ENCODE measurements at regions not wholly inside any gene's neighbourhood (a gene's known extent, or its start where the extent isn't known, plus 50 kb on each side); places are given as distances from the start of the nearest gene placed in this dataset.

DNA sequence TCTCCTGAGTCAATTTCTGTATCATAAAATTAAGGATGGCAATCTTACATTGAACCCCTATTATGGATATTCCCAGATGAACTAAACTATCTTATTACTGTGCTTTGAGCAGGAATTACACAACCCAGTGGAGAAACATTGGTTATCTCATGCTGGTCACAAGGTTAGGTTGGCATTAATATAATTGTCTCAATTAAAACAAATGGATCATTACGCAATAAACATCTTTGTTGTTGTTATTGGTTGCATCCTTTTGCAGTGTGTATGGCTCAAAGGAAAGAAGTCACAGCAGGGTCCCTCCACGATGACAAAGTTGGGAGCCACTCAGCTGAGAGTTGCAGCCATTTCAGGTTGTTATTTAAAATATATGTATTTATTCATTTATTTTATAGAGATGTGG lies 297.0 kb upstream of the KLF4 start:
- no peak overlapping the region for H3K9ac ChIP-seq
- no peaks in the 10 kb centered on the region for H3K4me1 ChIP-seq (ENCODE audit: low read depth, poor library complexity, severe bottlenecking)
- H2AFZ ChIP-seq (ENCODE audit: low read depth) = no peak overlapping the region
- H3K4me3 ChIP-seq (IDR thresholded peaks at IDR 0.05; ENCODE audit: insufficient read depth, low read depth, low read length) = no peak overlapping the region
- no peaks in the 10 kb centered on the region for H4K20me1 ChIP-seq (ENCODE audit: insufficient read depth)
- no peaks in the 10 kb centered on the region for H3K36me3 ChIP-seq (ENCODE audit: insufficient read depth)
- no peaks in the 10 kb centered on the region for H3K27me3 ChIP-seq (ENCODE audit: insufficient read depth, low read depth)
- no peak overlapping the region for H3K27ac ChIP-seq
- no peak for TF ChIP-seq CTCF (conservative IDR thresholded peaks at IDR 0.05; ENCODE audit: low read depth, low read length)
- no peaks in the 10 kb centered on the region for H3K79me2 ChIP-seq (ENCODE audit: insufficient read depth, low read depth)
- H3K4me2 ChIP-seq = no peak overlapping the region

DNA sequence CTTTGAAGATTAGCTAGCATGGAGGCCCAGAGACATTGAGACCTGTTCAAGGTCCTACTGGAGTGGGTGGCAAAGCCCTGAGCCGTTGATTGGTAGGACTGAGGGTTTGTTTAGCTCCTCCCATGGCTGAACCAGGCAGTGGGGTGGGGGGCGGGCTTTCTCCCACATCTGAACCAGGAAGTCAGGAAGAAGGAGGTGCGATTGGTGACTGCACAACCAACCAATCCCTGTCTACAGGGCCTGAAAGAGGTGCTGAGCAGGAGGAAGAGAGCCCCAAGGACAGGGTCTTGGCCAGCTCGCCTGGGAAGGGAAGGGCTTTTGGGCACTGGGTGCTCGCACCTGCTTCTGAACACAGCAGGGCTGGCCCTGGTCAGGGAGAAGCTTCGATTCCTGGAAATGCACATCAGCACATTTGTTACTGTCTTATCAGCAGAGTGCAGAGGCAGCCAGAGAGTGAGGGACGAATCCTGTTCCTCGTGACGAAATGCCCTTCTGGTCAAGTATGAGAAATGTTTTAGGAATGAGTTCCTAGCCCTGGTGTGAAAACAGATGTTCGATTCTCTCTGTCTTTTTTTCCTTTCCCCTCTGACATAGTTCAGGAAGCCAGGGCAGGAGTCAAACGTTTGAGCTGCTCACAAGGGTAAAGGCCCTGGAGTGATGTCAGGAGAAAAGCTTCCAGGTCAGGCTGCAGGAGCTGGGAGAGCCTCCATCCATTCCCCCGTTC lies 294.8 kb upstream of the KLF4 start:
- Histone ChIP-seq H3K4me1 (ENCODE audit: low read depth, poor library complexity, severe bottlenecking) (no peaks in the 10 kb centered on the region), H3K36me3 (ENCODE audit: insufficient read depth) (no peaks in the 10 kb centered on the region), H4K20me1 (ENCODE audit: insufficient read depth) (no peaks in the 10 kb centered on the region), H3K4me3 (IDR thresholded peaks at IDR 0.05; ENCODE audit: insufficient read depth, low read depth, low read length) (no peak overlapping the region), H3K27ac (no peak overlapping the region), H3K9ac (no peak overlapping the region), H3K79me2 (ENCODE audit: insufficient read depth, low read depth) (no peaks in the 10 kb centered on the region), H2AFZ (ENCODE audit: low read depth) (no peak overlapping the region), H3K27me3 (ENCODE audit: insufficient read depth, low read depth) (no peaks in the 10 kb centered on the region), H3K4me2 (no peak overlapping the region)
- TF ChIP-seq CTCF (conservative IDR thresholded peaks at IDR 0.05; ENCODE audit: low read depth, low read length) = no peak

GRCh38 chr9:107782789-107783188 lies 293.2 kb upstream of the KLF4 start:
- H3K4me1 ChIP-seq (ENCODE audit: low read depth, poor library complexity, severe bottlenecking) = no peaks in the 10 kb centered on the region
- H3K27me3 ChIP-seq (ENCODE audit: insufficient read depth, low read depth) = no peaks in the 10 kb centered on the region
- H3K36me3 ChIP-seq (ENCODE audit: insufficient read depth) = no peaks in the 10 kb centered on the region
- H3K79me2 ChIP-seq (ENCODE audit: insufficient read depth, low read depth) = no peaks in the 10 kb centered on the region
- H3K4me3 ChIP-seq (IDR thresholded peaks at IDR 0.05; ENCODE audit: insufficient read depth, low read depth, low read length) = no peak overlapping the region
- no peak overlapping the region for H3K27ac ChIP-seq
- H3K4me2 ChIP-seq = no peak overlapping the region
- H4K20me1 ChIP-seq (ENCODE audit: insufficient read depth) = no peaks in the 10 kb centered on the region
- TF ChIP-seq CTCF (conservative IDR thresholded peaks at IDR 0.05; ENCODE audit: low read depth, low read length) = no peak
- no peak overlapping the region for H3K9ac ChIP-seq
- H2AFZ ChIP-seq (ENCODE audit: low read depth) = no peak overlapping the region

DNA sequence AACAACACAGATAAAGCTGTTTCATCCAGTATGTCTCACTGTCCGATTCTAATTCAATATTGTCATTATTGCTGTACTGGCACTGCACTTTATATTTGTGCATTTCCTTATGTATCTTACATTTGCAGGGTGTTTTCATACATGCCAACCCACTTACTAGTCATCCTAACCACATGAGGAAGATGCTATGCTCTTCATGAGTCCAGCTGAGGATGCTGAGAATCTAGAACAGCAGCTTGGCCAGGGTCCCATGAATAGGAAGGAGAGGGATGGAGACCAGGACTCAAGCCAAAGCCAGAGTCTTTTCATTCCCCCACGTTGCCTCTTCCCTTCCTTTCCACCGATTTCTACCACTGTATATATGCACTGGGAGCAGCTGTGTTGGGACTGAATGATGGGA lies 292.8 kb upstream of the KLF4 start:
- Histone ChIP-seq H2AFZ (ENCODE audit: low read depth) (no peak overlapping the region), H4K20me1 (ENCODE audit: insufficient read depth) (no peaks in the 10 kb centered on the region), H3K27ac (no peak overlapping the region), H3K79me2 (ENCODE audit: insufficient read depth, low read depth) (no peaks in the 10 kb centered on the region), H3K4me1 (ENCODE audit: low read depth, poor library complexity, severe bottlenecking) (no peaks in the 10 kb centered on the region), H3K9ac (no peak overlapping the region), H3K36me3 (ENCODE audit: insufficient read depth) (no peaks in the 10 kb centered on the region), H3K27me3 (ENCODE audit: insufficient read depth, low read depth) (no peaks in the 10 kb centered on the region), H3K4me2 (no peak overlapping the region), H3K4me3 (IDR thresholded peaks at IDR 0.05; ENCODE audit: insufficient read depth, low read depth, low read length) (no peak overlapping the region)
- TF ChIP-seq CTCF (conservative IDR thresholded peaks at IDR 0.05; ENCODE audit: low read depth, low read length) = no peak

All from KMS-11 (cell line).